IMR-90 (cell line): ENCODE measurements at regions not wholly inside any gene's neighbourhood (a gene's known extent, or its start where the extent isn't known, plus 50 kb on each side); places are given as distances from the start of the nearest gene placed in this dataset.

Source experiments
- BHLHE40 ChIP-seq: fragments of 150-350 bp; IDR thresholded peaks from 2 replicates; pipeline ENCODE4 v1.6.1; 2016; ENCODE audit warnings: mild to moderate bottlenecking, low read depth, low read length
- CEBPB ChIP-seq: IDR thresholded peaks from 2 replicates; pipeline ENCODE4 v1.6.1; 2012; ENCODE audit warnings: low read depth, low read length, improper control_type of control experiment
- CHD1 ChIP-seq: IDR thresholded peaks from 2 replicates; pipeline ENCODE4 v1.6.1; 2012; ENCODE audit warnings: low read depth, low read length, improper control_type of control experiment
- MAFK ChIP-seq: IDR thresholded peaks from 2 replicates; pipeline ENCODE4 v1.6.1; 2012; ENCODE audit warnings: low read depth, low read length, improper control_type of control experiment
- MXI1 ChIP-seq: IDR thresholded peaks from 2 replicates; pipeline ENCODE4 v1.6.1; 2012; ENCODE audit warnings: low read depth, mild to moderate bottlenecking, low read length, moderate library complexity, borderline replicate concordance
- NFE2L2 ChIP-seq: fragments of 150-350 bp; IDR thresholded peaks from 2 replicates; pipeline ENCODE4 v1.6.1; 2016; ENCODE audit warnings: low read depth, mild to moderate bottlenecking, low read length
- POLR2A ChIP-seq: IDR thresholded peaks from 2 replicates; pipeline ENCODE4 v1.6.1; 2012; ENCODE audit warnings: mild to moderate bottlenecking, low read depth, low read length
- RAD21 ChIP-seq: IDR thresholded peaks from 2 replicates; pipeline ENCODE4 v1.6.1; 2012; ENCODE audit warnings: low read length, improper control_type of control experiment
- RCOR1 ChIP-seq: IDR thresholded peaks from 2 replicates; pipeline ENCODE4 v1.6.1; 2012; ENCODE audit warnings: mild to moderate bottlenecking, low read length, improper control_type of control experiment; ENCODE audit not compliant: insufficient replicate concordance
- RFX5 ChIP-seq: IDR thresholded peaks from 2 replicates; pipeline ENCODE4 v1.8.0; 2012; ENCODE audit warnings: low read depth, mild to moderate bottlenecking, low read length, moderate library complexity
- SMC3 ChIP-seq: fragments of 150-350 bp; IDR thresholded peaks from 2 replicates; pipeline ENCODE4 v1.6.1; 2016; ENCODE audit warnings: low read depth, mild to moderate bottlenecking, antibody characterized with exemption, low read length, moderate library complexity
- TF ChIP-seq, protein P1 (sequence below): conservative IDR thresholded peaks from 2 replicates; pipeline ENCODE4 v1.5.1; 2012; ENCODE audit warnings: mild to moderate bottlenecking, low read depth, low read length, improper control_type of control experiment
- TF ChIP-seq, protein P2 (sequence below): fragments of 150-350 bp; IDR thresholded peaks from 2 replicates; pipeline ENCODE4 v1.6.1; 2016; ENCODE audit warnings: low read depth, mild to moderate bottlenecking, low read length, moderate library complexity, borderline replicate concordance
- TF ChIP-seq, protein P3 (sequence below): fragments of 150-350 bp; IDR thresholded peaks from 2 replicates; pipeline ENCODE4 v1.6.1; 2017; ENCODE audit warnings: mild to moderate bottlenecking, antibody characterized with exemption, low read length, low read depth

DNA sequence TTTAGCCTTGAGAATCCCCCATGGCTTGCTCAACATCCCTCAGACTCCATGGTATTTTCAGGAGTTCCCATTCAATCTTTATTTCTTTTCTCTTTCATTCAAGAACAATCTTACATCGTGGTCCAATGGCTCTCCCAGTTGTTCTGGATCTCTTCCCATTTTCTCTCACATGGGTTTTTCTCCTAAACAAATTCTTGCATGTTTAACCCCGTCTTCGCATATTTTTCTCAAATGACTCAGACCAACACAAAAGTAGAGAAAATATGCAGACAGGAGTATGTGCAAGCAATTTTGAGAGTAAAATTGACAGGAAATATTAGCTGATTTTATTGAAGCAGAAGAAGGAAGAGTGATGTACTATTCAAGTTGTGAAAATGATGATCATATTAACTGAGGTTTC is 396.4 kb upstream of the TRAM1L1 start:
- TF ChIP-seq CEBPB (no peak), POLR2A (no peak), RAD21 (no peak), BHLHE40 (no peak), CHD1 (no peak), MAFK (no peak), MXI1 (no peak), RFX5 (no peak), RCOR1 (no peak), SMC3 (no peak), NFE2L2 (no peak)
- TF ChIP-seq, protein P1, sequence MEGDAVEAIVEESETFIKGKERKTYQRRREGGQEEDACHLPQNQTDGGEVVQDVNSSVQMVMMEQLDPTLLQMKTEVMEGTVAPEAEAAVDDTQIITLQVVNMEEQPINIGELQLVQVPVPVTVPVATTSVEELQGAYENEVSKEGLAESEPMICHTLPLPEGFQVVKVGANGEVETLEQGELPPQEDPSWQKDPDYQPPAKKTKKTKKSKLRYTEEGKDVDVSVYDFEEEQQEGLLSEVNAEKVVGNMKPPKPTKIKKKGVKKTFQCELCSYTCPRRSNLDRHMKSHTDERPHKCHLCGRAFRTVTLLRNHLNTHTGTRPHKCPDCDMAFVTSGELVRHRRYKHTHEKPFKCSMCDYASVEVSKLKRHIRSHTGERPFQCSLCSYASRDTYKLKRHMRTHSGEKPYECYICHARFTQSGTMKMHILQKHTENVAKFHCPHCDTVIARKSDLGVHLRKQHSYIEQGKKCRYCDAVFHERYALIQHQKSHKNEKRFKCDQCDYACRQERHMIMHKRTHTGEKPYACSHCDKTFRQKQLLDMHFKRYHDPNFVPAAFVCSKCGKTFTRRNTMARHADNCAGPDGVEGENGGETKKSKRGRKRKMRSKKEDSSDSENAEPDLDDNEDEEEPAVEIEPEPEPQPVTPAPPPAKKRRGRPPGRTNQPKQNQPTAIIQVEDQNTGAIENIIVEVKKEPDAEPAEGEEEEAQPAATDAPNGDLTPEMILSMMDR, result no peak
- TF ChIP-seq, protein P2, sequence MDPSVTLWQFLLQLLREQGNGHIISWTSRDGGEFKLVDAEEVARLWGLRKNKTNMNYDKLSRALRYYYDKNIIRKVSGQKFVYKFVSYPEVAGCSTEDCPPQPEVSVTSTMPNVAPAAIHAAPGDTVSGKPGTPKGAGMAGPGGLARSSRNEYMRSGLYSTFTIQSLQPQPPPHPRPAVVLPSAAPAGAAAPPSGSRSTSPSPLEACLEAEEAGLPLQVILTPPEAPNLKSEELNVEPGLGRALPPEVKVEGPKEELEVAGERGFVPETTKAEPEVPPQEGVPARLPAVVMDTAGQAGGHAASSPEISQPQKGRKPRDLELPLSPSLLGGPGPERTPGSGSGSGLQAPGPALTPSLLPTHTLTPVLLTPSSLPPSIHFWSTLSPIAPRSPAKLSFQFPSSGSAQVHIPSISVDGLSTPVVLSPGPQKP, result no peak
- TF ChIP-seq, protein P3, sequence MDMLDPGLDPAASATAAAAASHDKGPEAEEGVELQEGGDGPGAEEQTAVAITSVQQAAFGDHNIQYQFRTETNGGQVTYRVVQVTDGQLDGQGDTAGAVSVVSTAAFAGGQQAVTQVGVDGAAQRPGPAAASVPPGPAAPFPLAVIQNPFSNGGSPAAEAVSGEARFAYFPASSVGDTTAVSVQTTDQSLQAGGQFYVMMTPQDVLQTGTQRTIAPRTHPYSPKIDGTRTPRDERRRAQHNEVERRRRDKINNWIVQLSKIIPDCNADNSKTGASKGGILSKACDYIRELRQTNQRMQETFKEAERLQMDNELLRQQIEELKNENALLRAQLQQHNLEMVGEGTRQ, result no peak
